HG02759 (cell line): ENCODE measurements at regions not wholly inside any gene's neighbourhood (a gene's known extent, or its start where the extent isn't known, plus 50 kb on each side); places are given as distances from the start of the nearest gene placed in this dataset.
"Not testable (repeated sequence)": the region's sequence is repeated elsewhere in the genome, so short reads cannot be mapped to it uniquely, and the experiment has no call there.

Experiments used
- ATAC-seq: cut with Tn5 transposase; IDR thresholded peaks from one replicate; pipeline ENCODE4 v1.9.1; 2021; ENCODE audit warnings: mild to moderate bottlenecking, moderate library complexity; ENCODE audit not compliant: unreplicated experiment

DNA sequence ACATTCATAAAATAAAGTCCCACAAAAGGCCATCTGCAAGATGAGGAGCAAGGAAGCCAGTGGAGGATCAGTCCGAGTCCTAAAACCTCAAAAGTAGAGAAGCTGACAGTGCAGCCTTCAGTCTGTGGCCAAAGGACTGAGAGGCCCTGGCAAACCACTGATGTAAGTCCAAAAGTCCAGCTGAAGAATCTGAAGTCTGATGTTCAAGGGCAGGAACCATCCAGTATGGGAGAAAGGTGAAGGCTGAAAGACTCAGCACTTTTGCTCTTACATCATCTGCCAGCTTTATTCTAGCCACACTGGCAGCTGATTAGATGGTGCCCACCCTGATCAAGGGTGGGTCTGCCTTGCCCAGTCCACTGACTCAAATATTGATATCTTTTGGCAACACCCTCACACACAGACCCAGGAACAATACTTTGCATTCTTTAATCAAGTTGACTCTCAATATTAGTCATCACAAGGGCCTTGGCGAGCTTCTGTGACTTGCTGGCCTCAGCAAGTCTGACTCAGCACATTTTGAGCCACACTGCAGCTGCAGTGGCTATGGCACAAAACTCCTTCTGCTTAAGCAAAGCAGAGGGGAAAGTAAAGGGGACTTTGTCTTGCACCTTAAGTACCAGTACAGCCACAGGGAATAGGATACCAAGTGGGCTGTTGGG, 1370.3 kb upstream of the CITED2 start:
- ATAC-seq = peak; percentile 87

DNA sequence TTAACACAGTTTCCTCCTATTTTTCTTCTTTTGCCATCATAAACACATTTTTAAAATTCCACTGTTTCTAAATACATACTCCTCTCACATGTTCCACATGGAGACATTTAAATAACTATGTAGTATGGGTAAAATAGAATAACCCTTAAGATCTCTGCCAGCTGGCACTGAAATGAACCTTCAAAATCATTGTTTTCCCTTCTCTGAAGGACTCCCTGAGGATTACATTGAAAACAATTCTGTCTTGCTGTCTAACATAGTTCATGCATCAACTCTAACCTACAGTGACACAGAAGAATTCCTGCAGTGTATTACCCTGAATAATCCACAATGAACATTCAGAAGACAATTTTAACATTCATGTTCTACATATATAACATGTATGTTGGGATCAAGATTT, 1361.8 kb upstream of the CITED2 start:
- ATAC-seq = no peak

DNA sequence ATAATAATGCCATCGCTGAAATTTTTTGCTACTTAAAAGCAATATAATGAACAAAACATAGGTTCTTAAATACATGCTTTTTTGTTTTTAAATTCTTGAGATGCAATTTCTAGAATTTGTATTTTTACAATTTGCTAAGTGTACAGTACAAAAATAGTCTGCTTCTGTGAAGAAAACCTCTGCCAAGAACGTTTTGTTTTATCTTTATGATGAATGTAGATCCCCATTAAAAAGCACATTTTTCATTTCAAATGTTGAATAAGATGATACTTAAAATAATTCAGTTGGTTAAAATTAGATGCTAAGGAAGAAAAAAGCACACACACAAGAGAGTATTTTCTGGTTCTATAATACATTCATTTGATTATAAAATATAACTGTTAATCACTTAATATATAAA, 1358.5 kb upstream of the CITED2 start:
- no peak for ATAC-seq

- ATAC-seq = no peak
Observed at GRCh38 chr6:140732155-140732554, 1357.7 kb upstream of the CITED2 start.

GRCh38 chr6:140731741-140732140, 1357.3 kb upstream of the CITED2 start:
- no peak for ATAC-seq

DNA sequence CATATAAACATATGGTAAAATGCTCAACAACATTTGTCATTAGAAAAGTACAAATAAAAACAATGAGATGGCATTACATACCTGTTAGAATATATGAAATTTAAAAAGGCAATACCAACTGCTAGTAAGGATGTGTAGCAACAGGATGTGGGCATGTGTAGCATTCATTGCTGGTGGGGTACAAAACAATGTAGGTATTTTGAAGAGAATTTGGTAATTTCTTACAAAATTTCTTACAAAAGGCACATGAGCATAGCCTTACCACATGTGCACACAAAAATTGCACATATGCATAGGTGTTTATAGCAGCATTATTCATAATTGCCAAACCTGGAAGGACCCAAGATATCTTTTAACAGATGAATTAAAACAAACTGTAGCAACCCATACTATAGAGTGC, 1355.1 kb upstream of the CITED2 start:
- no peak for ATAC-seq

DNA sequence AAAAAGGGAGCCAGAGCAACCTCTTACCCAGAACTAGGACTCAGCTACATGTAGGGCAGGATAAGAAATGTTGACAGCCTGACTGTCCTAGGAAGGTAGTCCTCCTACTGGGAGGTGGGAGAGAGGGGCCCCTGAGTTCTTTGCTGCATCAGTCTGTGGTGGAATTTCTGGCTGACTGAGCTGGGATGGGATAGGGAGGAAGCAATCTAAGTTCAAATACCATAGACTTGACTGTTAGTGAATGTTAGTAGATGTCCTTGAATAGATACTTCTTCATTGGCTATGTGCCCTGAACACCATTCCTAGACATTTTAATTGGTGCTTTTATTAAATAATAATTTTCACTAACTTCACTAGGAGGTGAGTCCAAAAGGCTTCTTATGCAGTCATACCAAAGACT, 1343.6 kb upstream of the CITED2 start:
- no peak for ATAC-seq

DNA sequence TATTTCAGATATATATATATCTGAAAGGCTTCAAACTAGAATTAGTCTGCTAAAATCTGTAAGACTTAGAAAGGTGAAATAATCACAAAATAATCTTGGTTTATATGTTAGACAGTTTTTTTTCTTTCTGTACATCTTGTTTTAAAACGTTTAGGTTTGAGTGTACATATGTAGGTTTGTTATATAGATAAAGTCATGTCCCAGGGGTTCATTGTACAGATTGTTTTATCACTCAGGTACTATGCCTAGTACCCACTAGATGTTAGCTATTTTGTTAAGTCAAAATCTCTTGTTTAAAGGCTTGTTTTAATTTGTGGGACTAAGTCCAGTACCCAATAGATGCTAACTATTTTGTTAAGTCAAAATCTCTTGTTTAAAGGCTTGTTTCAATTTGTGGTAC, 1339.0 kb upstream of the CITED2 start:
- ATAC-seq = no peak

- ATAC-seq = peak; percentile 64
Observed at GRCh38 chr6:140711019-140711613, 1336.7 kb upstream of the CITED2 start.

- ATAC-seq = no peak
Observed at GRCh38 chr6:140708441-140708840, 1334.0 kb upstream of the CITED2 start.

- ATAC-seq = not testable (repeated sequence)
Observed at GRCh38 chr6:140704008-140704407, 1329.6 kb upstream of the CITED2 start.

GRCh38 chr6:140697585-140697984, 1323.1 kb upstream of the CITED2 start:
- ATAC-seq = no peak

DNA sequence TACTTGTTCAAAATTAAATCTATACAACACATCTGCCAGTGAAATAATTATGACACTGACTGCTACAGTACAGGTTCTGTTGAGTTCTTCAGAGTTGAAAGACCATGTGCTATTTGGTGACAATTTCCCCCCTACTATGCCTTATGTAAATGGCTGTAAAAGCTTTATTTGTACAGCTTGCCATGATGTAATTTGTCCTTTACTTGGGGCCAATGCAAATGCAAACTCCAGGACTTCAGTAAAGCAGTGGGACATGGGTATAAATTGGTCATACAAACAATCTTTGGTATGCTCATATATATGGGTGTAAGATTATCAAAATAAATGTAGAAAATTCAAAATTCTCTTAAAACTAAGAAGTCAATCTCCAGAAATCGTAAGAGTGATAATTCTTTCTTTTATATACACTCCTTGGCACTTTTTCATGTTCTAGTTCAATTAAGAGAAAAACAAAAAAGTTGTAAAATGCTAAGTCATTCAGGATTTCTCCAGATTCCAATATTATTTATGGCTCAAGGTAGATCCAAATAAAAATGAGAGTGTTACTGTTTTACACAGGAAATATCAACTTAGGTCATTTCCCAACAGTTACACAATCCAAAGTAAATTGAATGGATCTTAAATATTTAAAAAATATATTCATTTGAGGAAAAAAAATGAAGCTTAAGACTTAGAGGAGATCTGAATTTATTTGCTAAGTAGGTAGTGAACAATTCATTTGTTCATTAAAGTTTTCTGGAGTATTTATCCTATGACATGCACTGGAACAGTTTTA, 1310.5 kb upstream of the CITED2 start:
- no peak for ATAC-seq

GRCh38 chr6:140677781-140678528, 1303.5 kb upstream of the CITED2 start:
- ATAC-seq = no peak

GRCh38 chr6:140671926-140672325, 1297.5 kb upstream of the CITED2 start:
- no peak for ATAC-seq

DNA sequence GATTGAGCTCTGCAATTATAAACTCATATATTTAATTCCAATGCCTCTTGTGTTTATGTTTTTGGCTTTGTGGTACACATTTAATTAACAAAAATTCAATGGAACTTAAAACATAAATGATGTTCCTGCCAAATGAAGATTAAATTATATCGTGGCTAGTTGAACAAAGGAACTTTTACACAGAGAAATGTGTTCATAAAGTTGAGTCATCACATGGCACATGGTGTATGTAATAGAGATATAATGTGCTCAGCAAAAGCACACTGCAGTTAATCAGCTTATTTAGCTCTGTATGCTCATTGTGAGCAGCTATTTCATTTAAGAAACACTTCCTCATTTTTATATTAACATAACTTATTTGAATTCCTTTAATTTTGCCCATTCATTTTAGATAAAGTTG, 1295.6 kb upstream of the CITED2 start:
- ATAC-seq = no peak

DNA sequence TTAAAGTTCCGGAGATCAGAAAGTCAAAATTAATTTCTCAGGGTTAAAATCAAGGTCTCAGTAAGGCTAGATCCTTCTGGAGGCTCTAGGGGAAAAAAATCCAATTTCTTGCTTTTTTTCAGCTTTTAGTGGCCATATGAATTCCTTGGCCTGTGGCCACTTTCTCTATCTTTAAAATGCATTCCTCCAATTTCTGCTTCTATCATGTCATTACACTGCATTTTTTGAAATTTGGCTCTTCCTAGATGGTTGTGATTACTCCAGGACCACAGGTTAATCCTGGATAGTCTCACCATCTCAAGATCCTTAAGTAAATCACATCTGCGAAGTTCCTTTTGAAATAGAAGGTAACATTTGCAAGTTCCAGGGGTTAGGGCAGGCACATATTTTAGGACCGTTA, 1294.9 kb upstream of the CITED2 start:
- ATAC-seq = no peak

DNA sequence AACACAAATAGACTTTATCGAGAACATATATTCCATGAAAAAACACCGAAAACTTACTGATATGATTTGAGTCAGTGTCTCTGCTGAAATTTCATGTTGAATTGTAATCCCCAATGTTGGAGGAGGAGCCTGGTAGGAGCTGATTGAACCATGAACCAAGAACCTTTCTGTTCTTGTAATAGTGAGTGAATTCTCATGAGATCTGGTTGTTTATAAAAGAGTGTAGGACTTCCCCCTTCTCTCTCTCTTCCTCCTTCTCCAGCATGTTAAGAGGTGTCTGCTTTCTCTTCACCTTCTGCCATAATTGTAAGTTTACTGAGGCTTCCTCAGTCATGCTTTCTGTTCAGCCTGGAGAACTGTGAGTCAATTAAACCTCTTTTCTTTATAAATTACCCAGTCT, 1289.3 kb upstream of the CITED2 start:
- no peak for ATAC-seq

DNA sequence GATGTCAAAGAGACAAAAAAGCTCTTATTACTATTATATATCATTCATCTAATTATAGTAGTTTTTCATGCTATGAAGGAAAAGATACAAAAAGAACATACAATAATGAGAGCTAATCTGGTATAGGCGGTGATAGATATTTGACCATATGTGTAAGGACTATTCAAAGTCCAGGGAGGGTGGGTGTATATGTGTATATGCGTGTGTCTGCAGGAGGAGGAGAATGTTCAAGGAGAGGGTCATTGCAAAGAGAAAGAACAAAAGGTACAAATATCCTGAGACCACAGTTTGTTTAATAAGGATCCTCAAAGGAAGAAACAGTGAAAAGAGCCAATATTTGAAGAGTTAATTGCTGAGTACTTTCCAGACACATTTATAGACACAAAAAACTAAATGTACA, 1288.6 kb upstream of the CITED2 start:
- no peak for ATAC-seq

DNA sequence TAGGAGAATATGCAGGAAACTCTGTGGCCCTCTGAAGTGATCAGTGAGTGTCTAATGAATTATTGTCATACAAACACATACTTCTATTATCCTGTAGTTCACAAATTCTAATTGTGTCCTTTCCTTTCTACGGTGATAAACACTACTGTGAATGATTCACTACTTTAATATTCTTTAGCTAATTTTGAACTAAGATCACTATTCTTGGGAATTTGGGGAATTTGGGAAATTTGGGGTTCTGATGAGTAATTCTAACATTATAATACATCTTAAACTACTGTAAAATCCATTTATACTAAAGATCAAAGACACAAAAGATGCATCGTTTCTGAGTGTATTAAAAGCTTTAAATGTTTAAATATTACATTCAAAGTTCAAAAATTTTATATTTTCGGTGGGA, 1287.2 kb upstream of the CITED2 start:
- ATAC-seq = no peak

- no peak for ATAC-seq
Observed at GRCh38 chr6:140660295-140660694, 1285.8 kb upstream of the CITED2 start.

- no peak for ATAC-seq
Observed at GRCh38 chr6:140653972-140654371, 1279.5 kb upstream of the CITED2 start.
